NCI-H2107 treated with DMSO at 0.1 percent for 48 hours (cell line): ENCODE measurements at regions not wholly inside any gene's neighbourhood (a gene's known extent, or its start where the extent isn't known, plus 50 kb on each side); places are given as distances from the start of the nearest gene placed in this dataset.
"Not testable (repeated sequence)": the region's sequence is repeated elsewhere in the genome, so short reads cannot be mapped to it uniquely, and the experiment has no call there.

Experiments
- DNase-seq: peaks from one replicate; lab custom pipeline; 2025; ENCODE audit not compliant: unreplicated experiment; lab: John Stamatoyannopoulos, UW

DNA sequence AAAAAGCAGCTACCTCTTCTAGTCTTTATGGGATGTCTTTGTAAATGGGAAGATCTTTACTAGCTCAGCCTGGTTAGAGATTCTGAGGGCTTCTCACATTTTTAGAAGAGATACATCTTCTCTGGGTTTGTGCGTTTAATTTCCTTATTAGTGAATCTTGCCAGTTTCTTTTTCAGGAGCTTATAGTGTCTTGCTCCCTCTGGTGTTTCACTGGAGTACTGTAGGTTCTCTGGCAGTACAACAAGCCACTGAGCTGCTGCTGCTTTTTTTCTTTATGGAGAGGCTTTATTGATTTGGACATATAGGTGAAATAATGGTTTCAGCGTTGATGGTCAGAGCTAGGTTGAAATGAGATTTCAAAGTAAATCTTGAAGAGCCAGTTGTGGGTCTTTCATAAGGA lies 82.9 kb downstream of the LAS1L start:
- peak; percentile 20 for DNase-seq

DNA sequence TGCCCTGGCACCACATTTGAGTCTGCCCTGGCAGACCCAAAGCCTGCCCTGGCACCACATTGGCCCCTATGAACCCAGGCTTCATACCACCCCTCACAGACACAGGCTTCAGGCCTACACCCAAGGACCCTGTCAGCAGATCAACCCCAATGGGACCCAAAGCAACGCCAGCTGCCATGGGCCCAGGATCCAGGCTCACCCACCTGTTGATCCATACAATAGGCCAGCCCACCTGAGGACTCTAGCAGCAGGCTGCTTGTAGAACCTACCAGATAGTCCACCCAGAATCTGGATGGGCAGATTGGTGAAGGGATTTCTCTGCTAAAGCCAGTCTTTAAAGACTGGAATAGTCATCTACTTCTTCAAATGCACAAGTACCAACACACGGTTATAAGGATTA lies 114.4 kb downstream of the LAS1L start:
- no peak for DNase-seq

DNA sequence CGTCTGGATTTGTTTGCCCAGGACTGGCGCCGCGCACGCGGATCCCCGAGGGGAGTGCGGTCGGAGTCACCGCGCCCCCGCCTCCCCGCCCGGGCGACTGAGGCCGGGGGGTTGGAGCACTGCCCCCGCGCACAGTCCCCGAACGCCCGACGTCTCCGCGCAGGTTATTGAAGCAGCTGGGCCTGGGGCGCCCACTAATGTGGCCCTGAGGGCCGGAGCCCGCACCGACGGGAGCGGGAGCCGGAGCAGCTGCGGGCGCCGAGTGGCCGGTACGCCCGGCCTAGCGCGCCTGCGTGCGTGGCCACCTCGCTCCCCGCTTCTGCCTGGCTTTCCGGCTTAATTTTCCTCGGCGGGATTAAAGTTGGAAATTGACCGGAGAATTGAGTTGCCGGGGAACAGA lies 126.9 kb downstream of the LAS1L start:
- DNase-seq: not testable (repeated sequence)

DNA sequence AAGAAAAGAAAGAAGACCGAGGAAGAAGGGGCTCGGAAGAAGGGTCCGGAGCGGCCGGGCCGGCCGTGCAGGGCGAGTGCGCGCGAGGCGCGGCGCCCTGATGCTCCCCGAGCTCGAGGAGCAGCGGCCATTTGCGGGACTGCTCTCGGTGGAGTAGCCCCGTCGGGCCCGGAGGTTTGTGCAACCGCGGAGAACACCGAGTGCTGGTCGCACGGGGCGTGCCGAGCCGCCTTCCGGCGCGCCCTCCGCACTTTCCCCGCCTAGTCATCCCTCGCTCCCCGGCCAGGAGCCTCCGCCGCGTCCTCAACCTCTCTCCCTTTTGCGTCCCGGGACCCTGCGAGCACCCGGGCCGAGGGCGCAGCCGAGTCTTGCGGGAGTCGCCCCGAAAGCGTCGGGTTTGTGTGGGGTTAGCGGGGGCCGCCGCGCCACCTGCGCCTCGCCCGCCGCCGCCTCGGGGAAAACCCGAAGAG lies 127.4 kb downstream of the LAS1L start:
- DNase-seq: no peak

DNA sequence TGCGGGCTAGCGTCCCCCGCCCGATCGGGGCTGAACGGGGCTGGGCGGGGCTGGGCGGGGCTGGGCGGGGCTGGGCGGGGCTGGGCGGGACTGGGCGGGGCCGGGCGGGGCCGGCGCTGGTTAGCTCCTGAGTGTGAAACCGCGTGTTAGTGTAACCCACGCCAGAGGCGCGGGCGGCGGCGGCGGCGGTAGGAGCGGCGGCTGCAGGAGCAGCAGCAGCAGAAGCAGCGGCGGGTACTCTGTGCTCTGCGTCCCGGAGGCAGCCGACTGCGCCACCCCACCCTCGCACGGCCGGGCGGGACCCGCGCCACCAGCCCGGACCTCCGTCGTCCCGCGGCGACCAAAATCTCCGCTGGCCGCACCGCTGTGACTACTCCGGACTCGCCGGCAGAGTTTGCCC lies 128.1 kb downstream of the LAS1L start:
- no peak for DNase-seq

DNA sequence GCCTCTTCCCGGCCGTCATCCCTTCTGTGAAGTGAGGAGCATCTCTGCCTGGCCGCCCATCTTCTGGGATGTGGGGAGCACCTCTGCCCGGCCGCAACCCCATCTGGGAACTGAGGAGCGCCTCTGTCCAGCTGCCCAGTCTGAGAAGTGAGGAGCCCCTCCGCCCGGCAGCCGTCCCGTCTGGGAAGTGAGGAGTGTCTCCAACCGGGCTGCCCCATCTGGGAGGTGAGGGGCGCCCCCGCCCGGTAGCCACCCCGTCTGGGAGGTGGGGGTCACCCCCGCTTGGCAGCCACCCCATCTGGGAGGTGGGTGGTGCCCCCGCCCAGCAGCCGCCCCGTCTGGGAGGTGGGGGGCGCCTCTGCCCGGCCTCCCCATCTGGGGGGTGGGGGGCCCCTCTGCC lies 142.3 kb downstream of the LAS1L start:
- DNase-seq: no peak

DNA sequence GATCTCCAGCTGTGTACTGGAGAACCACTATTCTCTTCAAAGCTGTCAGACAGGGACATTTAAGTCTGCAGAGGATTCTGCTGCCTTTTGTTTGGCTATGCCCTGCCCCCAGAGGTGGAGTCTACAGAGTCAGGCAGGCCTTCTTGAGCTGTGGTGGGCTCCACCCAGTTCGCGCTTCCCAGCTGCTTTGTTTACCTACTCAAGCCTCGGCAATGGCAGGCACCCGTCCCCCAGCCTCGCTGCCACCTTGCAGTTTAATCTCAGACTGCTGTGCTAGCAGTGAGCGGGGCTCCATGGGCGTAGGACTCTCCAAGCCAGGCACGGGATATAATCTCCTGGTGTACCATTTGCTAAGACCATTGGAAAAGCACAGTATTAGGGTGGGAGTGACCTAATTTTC lies 145.5 kb downstream of the LAS1L start:
- not testable (repeated sequence) for DNase-seq
